Keratinocyte (primary cell): ENCODE measurements at regions not wholly inside any gene's neighbourhood (a gene's known extent, or its start where the extent isn't known, plus 50 kb on each side); places are given as distances from the start of the nearest gene placed in this dataset.

Experiments
- DNase-seq: peaks from one replicate; pipeline ENCODE4 v3.0.0-alpha.2; 2011; ENCODE audit warnings: low read depth, missing footprints, low spot score
- FAIRE-seq: peaks from 2 replicates; lab custom pipeline; 2011; peaks lifted over from hg19 to GRCh38; lab: Jason Lieb, UNC
- H2AFZ ChIP-seq: 2 replicates; pipeline ENCODE4 v1.6.0; 2012; ENCODE audit warnings: low read length, control low read depth, inconsistent platforms; ENCODE audit not compliant: control insufficient read depth
- H3K27ac ChIP-seq: 2 replicates; pipeline ENCODE4 v1.5.1; 2011; ENCODE audit warnings: low read length; ENCODE audit not compliant: control insufficient read depth, insufficient read depth
- H3K27me3 ChIP-seq: 3 replicates; pipeline ENCODE4 v1.6.0; 2011; ENCODE audit warnings: low read length; ENCODE audit not compliant: control insufficient read depth, insufficient read depth; ENCODE audit errors: extremely low read depth
- H3K36me3 ChIP-seq, 2 experiments: 2 replicates in 1 of 2; 3 replicates in 1 of 2; pipeline ENCODE4 v1.5.1; 2011; ENCODE audit warnings: low read length in 2 of 2, mild to moderate bottlenecking in 1 of 2; ENCODE audit not compliant: control insufficient read depth in 2 of 2, insufficient read depth in 2 of 2; ENCODE audit errors: extremely low read depth in 1 of 2
- H3K4me1 ChIP-seq: 3 replicates; pipeline ENCODE4 v1.5.1; 2011; ENCODE audit warnings: low read length; ENCODE audit not compliant: control insufficient read depth, insufficient read depth; ENCODE audit errors: extremely low read depth
- H3K4me2 ChIP-seq: 3 replicates; pipeline ENCODE4 v1.6.0; 2011; ENCODE audit warnings: low read depth, low read length; ENCODE audit not compliant: control insufficient read depth, insufficient read depth; ENCODE audit errors: extremely low read depth
- H3K4me3 ChIP-seq, 3 experiments: fragments of 200-600 bp in 1 of 3; sonication (generic) in 1 of 3; 2 replicates in 2 of 3; 3 replicates in 1 of 3; pipeline ENCODE4 v1.5.1; 2011 to 2016; ENCODE audit warnings: low read length in 3 of 3, mild to moderate bottlenecking in 3 of 3, control low read depth in 2 of 3, inconsistent platforms in 1 of 3, low read depth in 1 of 3, mixed read lengths in 1 of 3, mixed run types in 1 of 3, moderate library complexity in 1 of 3; ENCODE audit not compliant: control insufficient read depth in 2 of 3, insufficient read depth in 2 of 3; ENCODE audit errors: extremely low read depth in 1 of 3
- H3K79me2 ChIP-seq: 2 replicates; pipeline ENCODE4 v1.6.0; 2012; ENCODE audit warnings: low read length; ENCODE audit not compliant: control insufficient read depth, insufficient read depth
- H3K9ac ChIP-seq: 3 replicates; pipeline ENCODE4 v1.6.0; 2011; ENCODE audit warnings: low read length; ENCODE audit not compliant: control insufficient read depth, insufficient read depth; ENCODE audit errors: extremely low read depth
- H3K9me1 ChIP-seq: 3 replicates; pipeline ENCODE4 v1.6.0; 2011; ENCODE audit warnings: low read length; ENCODE audit not compliant: control insufficient read depth, insufficient read depth; ENCODE audit errors: extremely low read depth
- H3K9me3 ChIP-seq: 2 replicates; pipeline ENCODE4 v1.5.1; 2012; ENCODE audit warnings: low read depth, low read length; ENCODE audit not compliant: control insufficient read depth
- H4K20me1 ChIP-seq: 3 replicates; pipeline ENCODE4 v1.6.0; 2011; ENCODE audit warnings: low read length; ENCODE audit not compliant: control insufficient read depth, insufficient read depth; ENCODE audit errors: extremely low read depth
- EZH2 ChIP-seq: IDR thresholded peaks from one replicate; pipeline ENCODE4 v1.6.1; 2012; ENCODE audit warnings: inconsistent platforms, mild to moderate bottlenecking, low read length, moderate library complexity
- dilution Hi-C: fragments of 300-500 bp; cut with MboI; formaldehyde crosslinking; loops from one replicate; pipeline ENCODE4 v1.7.0; 2020; ENCODE audit warnings: low sequenced_read_pairs; ENCODE audit not compliant: extremely low pct_ligation_motif_present
- TF ChIP-seq, protein P1 (sequence below), 3 experiments: IDR thresholded peaks in 1 of 3; conservative IDR thresholded peaks in 1 of 3; optimal IDR thresholded peaks in 1 of 3; 2 replicates in 2 of 3; 3 replicates in 1 of 3; pipeline versions ENCODE3 to v1.5.1; 2011; ENCODE audit warnings: low read length in 3 of 3, mild to moderate bottlenecking in 3 of 3, moderate library complexity in 2 of 3, control low read depth in 1 of 3, inconsistent platforms in 1 of 3; ENCODE audit not compliant: insufficient read depth in 2 of 3; ENCODE audit errors: extremely low read depth in 1 of 3

DNA sequence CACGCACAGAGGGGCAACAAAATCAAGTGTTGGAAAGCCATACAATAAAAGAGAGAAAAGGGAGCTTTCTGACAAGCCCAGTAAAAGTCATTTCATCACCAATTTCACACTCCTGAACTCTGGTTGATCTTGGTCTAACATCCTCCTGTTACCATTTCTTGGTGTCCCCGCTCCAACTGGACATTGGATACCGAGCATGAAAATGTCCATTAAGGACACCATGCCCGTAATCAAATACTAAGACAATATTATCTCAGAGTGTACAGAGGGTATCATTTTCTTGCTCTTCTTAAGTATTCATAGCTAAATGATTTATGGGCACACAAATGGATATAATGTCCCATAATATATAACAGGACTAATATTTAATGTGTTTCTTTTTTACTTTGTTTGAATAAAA lies 218.9 kb downstream of the EPHA4 start:
- H3K4me1 ChIP-seq = no peaks in the 10 kb centered on the region
- DNase-seq (no peak), FAIRE-seq (no peak)
- H3K9me1 ChIP-seq = no peaks in the 10 kb centered on the region
- no peaks in the 10 kb centered on the region for H3K9me3 ChIP-seq
- no peak overlapping the region for H3K27ac ChIP-seq
- no peaks in the 10 kb centered on the region for H4K20me1 ChIP-seq
- no peaks in the 10 kb centered on the region for H3K36me3 ChIP-seq
- no peaks in the 10 kb centered on the region for H3K27me3 ChIP-seq
- TF ChIP-seq, protein P1, sequence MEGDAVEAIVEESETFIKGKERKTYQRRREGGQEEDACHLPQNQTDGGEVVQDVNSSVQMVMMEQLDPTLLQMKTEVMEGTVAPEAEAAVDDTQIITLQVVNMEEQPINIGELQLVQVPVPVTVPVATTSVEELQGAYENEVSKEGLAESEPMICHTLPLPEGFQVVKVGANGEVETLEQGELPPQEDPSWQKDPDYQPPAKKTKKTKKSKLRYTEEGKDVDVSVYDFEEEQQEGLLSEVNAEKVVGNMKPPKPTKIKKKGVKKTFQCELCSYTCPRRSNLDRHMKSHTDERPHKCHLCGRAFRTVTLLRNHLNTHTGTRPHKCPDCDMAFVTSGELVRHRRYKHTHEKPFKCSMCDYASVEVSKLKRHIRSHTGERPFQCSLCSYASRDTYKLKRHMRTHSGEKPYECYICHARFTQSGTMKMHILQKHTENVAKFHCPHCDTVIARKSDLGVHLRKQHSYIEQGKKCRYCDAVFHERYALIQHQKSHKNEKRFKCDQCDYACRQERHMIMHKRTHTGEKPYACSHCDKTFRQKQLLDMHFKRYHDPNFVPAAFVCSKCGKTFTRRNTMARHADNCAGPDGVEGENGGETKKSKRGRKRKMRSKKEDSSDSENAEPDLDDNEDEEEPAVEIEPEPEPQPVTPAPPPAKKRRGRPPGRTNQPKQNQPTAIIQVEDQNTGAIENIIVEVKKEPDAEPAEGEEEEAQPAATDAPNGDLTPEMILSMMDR (optimal IDR thresholded peaks at IDR 0.05 in 1 of 3, IDR thresholded peaks at IDR 0.05 in 1 of 3, conservative IDR thresholded peaks at IDR 0.05 in 1 of 3; ENCODE audit: extremely low read depth in 1 of 3, insufficient read depth in 2 of 3, low read length in 3 of 3) = no peak
- no peak for TF ChIP-seq EZH2
- dilution Hi-C loops = no loop called here
- H3K4me3 ChIP-seq = no peak overlapping the region
- no peak overlapping the region for H2AFZ ChIP-seq
- no peak overlapping the region for H3K9ac ChIP-seq
- no peaks in the 10 kb centered on the region for H3K79me2 ChIP-seq
- H3K4me2 ChIP-seq = no peak overlapping the region

DNA sequence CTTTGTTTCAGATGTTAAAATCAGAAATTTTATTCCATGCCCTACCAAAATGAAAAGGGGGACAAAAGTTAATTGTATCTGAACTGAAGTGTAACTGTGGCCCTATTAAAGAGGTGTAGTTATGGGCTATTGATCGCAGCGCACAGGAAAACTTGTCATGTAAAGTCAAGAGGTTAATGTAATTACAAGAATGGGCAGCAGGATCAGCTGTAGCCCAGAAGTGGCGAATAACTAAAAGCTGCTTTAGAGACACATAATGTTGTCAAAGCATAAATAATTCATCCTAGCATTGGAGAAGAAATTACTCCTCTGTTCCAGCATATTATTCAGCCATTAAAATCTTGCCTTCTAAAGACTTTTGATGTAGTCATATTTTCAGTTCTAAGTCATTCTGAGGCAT lies 211.8 kb downstream of the EPHA4 start:
- dilution Hi-C loops = no loop called here
- no peaks in the 10 kb centered on the region for H4K20me1 ChIP-seq
- H3K9ac ChIP-seq = no peak overlapping the region
- no peak overlapping the region for H3K4me2 ChIP-seq
- H3K4me3 ChIP-seq = no peak overlapping the region
- no peaks in the 10 kb centered on the region for H3K9me1 ChIP-seq
- H3K36me3 ChIP-seq = no peaks in the 10 kb centered on the region
- DNase-seq (no peak), FAIRE-seq (no peak)
- no peak for TF ChIP-seq EZH2
- TF ChIP-seq, protein P1 (optimal IDR thresholded peaks at IDR 0.05 in 1 of 3, IDR thresholded peaks at IDR 0.05 in 1 of 3, conservative IDR thresholded peaks at IDR 0.05 in 1 of 3; ENCODE audit: extremely low read depth in 1 of 3, insufficient read depth in 2 of 3, low read length in 3 of 3) = no peak
- H3K79me2 ChIP-seq = no peaks in the 10 kb centered on the region
- H2AFZ ChIP-seq = no peak overlapping the region
- H3K27ac ChIP-seq = no peak overlapping the region
- H3K9me3 ChIP-seq = no peaks in the 10 kb centered on the region
- H3K27me3 ChIP-seq = no peaks in the 10 kb centered on the region
- no peaks in the 10 kb centered on the region for H3K4me1 ChIP-seq
